HG02763 (cell line): ENCODE measurements at regions not wholly inside any gene's neighbourhood (a gene's known extent, or its start where the extent isn't known, plus 50 kb on each side); places are given as distances from the start of the nearest gene placed in this dataset.

Source experiments
- ATAC-seq: cut with Tn5 transposase; IDR thresholded peaks from one replicate; pipeline ENCODE4 v1.9.1; 2021; ENCODE audit warnings: mild to moderate bottlenecking, moderate library complexity; ENCODE audit not compliant: unreplicated experiment

GRCh38 chr18:5601188-5601624 is 57.4 kb upstream of the EPB41L3 start:
- ATAC-seq: no peak

GRCh38 chr18:5600378-5601071 is 56.7 kb upstream of the EPB41L3 start:
- ATAC-seq: no peak

- ATAC-seq: no peak
Observed at GRCh38 chr18:5596585-5596984, 52.8 kb upstream of the EPB41L3 start.
